ENCODE measurements at regions not wholly inside any gene's neighbourhood (a gene's known extent, or its start where the extent isn't known, plus 50 kb on each side); places are given as distances from the start of the nearest gene placed in this dataset.
A peak's percentile ranks its signal among the peaks of the same experiment; 100 is the strongest.

GRCh38 chr1:172801771-172802322, 142.9 kb downstream of the FASLG start:
- DNase-seq (ENCODE audit: low spot score), result no peak

- no peak for DNase-seq (ENCODE audit: low spot score)
Measured at GRCh38 chr1:172809750-172810149, 150.8 kb downstream of the FASLG start.

- DNase-seq (ENCODE audit: low spot score), result no peak
Measured at GRCh38 chr1:172810480-172811175, 151.7 kb downstream of the FASLG start.

- DNase-seq (ENCODE audit: low spot score), result no peak
Measured at GRCh38 chr1:172811694-172812093, 152.8 kb downstream of the FASLG start.

GRCh38 chr1:172812118-172812517, 153.2 kb downstream of the FASLG start:
- DNase-seq (ENCODE audit: low spot score), result no peak

GRCh38 chr1:172813330-172813729, 154.4 kb downstream of the FASLG start:
- no peak for DNase-seq (ENCODE audit: low spot score)

GRCh38 chr1:172814428-172814827, 155.5 kb downstream of the FASLG start:
- no peak for DNase-seq (ENCODE audit: low spot score)

GRCh38 chr1:172815740-172816139, 156.8 kb downstream of the FASLG start:
- no peak for DNase-seq (ENCODE audit: low spot score)

- DNase-seq (ENCODE audit: low spot score), result peak; percentile 26
Measured at GRCh38 chr1:172818841-172819527, 160.1 kb downstream of the FASLG start.

GRCh38 chr1:172820475-172821158, 161.7 kb downstream of the FASLG start:
- DNase-seq (ENCODE audit: low spot score), result no peak

- DNase-seq (ENCODE audit: low spot score), result peak; percentile 43
Measured at GRCh38 chr1:172821609-172822274, 162.8 kb downstream of the FASLG start.

- DNase-seq (ENCODE audit: low spot score), result no peak
Measured at GRCh38 chr1:172822886-172823285, 164.0 kb downstream of the FASLG start.

- no peak for DNase-seq (ENCODE audit: low spot score)
Measured at GRCh38 chr1:172823534-172823933, 164.6 kb downstream of the FASLG start.

- DNase-seq (ENCODE audit: low spot score), result no peak
Measured at GRCh38 chr1:172824209-172824608, 165.3 kb downstream of the FASLG start.

GRCh38 chr1:172826096-172826741, 167.3 kb downstream of the FASLG start:
- DNase-seq (ENCODE audit: low spot score), result peak; percentile 22

- peak; percentile 18 for DNase-seq (ENCODE audit: low spot score)
Measured at GRCh38 chr1:172827301-172827700, 168.4 kb downstream of the FASLG start.

- no peak for DNase-seq (ENCODE audit: low spot score)
Measured at GRCh38 chr1:172827841-172828240, 168.9 kb downstream of the FASLG start.

GRCh38 chr1:172832006-172832725, 173.3 kb downstream of the FASLG start:
- no peak for DNase-seq (ENCODE audit: low spot score)

GRCh38 chr1:172833954-172834353, 175.1 kb downstream of the FASLG start:
- DNase-seq (ENCODE audit: low spot score), result no peak

GRCh38 chr1:172834609-172835008, 175.7 kb downstream of the FASLG start:
- no peak for DNase-seq (ENCODE audit: low spot score)

GRCh38 chr1:172835834-172836233, 176.9 kb downstream of the FASLG start:
- DNase-seq (ENCODE audit: low spot score), result no peak
